Stimulated activated CD8-positive, alpha-beta memory T cell treated with anti-CD3 and anti-CD28 coated beads, Interleukin-7, amount 100 ng/mL, for 4 hours (primary cell): ENCODE measurements at regions not wholly inside any gene's neighbourhood (a gene's known extent, or its start where the extent isn't known, plus 50 kb on each side); places are given as distances from the start of the nearest gene placed in this dataset.

Source experiments
- DNase-seq, 2 donors: peaks; one replicate each; pipeline ENCODE4 v3.0.0-alpha.2; 2020; ENCODE audit warnings: low read depth in 2 of 2

DNA sequence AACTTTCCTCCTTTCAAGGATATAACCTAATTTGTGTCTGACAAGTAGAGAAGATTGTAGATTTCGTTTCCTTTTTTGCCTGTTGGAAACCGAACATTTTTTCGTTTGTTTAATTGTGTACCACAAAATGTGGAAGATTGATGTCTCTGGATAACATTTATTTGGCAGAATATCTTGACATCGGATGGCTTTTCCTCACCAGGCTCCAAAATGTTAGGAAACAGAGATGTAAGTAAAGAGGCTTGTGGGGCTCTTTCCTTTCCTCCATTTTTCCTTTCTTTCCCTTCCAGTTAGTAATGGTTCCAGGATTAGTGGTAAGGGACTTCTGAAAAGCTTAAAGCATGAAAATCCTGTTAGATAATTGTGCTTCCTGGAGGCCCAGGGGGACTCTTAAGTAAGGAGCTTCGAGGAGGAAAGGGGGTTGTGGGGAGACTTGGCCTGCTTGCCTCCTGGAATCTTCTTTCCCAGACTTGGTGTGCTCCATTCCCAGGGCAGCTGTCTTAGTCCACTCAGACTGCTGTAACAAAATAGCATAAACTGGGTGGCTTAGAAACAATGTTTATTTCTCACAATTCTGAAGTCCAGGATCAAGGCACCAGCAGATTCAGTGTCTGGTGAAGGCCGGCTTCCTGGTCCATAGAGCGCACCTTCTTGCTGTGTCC is 243.1 kb upstream of the PWP1 start:
- no peak for DNase-seq

- DNase-seq = no peak
Measured at GRCh38 chr12:107443320-107444090, 242.1 kb upstream of the PWP1 start.

GRCh38 chr12:107444771-107445170 is 240.8 kb upstream of the PWP1 start:
- DNase-seq = no peak

GRCh38 chr12:107446476-107446875 is 239.1 kb upstream of the PWP1 start:
- DNase-seq = no peak

DNA sequence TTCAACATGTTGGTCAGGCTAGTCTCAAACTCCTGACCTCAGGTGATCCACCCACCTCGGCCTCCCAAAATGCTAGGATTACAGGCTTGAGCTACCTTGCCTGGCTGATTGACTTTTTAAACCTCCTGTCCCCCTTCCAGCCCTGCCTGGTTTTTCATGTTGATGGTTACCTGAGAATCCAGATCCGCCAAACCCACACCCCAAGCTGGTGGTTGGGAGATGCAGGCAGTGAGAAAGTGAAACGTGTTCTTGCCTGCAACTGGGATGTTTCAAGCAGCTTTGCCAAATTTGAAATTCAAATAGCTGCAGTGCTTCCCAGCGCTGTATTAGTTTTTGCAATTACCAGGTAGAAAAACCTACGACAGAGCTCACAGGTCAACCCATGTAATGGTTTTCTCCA is 238.3 kb upstream of the PWP1 start:
- no peak for DNase-seq

DNA sequence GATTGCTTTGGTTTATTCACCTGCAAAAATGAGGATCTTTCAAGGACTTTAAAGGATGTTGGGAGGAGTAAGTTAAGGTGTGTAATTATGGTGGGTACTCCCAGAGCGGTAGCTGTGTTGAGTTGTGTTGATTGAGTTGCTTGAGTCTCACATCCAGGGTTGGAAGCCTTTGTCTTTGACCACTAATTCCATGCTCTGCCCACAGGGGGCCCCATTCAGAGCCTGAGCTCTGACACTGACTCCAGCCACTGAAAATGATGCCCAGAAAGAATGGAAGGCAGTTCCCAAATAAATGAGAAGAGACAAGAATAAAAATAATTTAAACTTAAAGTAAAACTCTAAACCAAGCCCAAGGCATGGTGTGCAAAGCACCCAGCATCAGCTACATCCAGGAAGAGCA is 237.4 kb upstream of the PWP1 start:
- DNase-seq = no peak

DNA sequence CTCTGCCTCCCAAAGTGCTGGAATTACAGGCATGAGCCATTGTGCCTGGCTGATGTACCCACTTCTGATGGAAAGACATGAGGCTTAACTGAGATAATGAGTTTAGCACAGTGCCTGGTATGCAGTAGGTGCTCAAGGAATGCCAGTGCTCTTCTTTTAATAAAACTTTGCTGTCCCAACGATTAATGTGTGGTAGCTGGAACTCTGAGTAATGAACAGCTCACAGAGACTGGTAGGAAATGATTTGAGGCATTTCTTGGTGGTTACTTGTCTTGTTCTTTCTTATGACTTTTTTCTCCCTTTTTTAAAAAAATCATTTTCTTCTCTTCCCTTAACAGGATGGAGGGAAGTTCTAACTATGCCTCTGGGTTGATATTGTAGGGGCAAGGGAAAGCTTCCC is 235.7 kb upstream of the PWP1 start:
- no peak for DNase-seq

- no peak for DNase-seq
Measured at GRCh38 chr12:107450541-107450940, 235.1 kb upstream of the PWP1 start.

- no peak for DNase-seq
Measured at GRCh38 chr12:107451246-107451645, 234.4 kb upstream of the PWP1 start.

GRCh38 chr12:107454109-107454830 is 231.3 kb upstream of the PWP1 start:
- no peak for DNase-seq

DNA sequence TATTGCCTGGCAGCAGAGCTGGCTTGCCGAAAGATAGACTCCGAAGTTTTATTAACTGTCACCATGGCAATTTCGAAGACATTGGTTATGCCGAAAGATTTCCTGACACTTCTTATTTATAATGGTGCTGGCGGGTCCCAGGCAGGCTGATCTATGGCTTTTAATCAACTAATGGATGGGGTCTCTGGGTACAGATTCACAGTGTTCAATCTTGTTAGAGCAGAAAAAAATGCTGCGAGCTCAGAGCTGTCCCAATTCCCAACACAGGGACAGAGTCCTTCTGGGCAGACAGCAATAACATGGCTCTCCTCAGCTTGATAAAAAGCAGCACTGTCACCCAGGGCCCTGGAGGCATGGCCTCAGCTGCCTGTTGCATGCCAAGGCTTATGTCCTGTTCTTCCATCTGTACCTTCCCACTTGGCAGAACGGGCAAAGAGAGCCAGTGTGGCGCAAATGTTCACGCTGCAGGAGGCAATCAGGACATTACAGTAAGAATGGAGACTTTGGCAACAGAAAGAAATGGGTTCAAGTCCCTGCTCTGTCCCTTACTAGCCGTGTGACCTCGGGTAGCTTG is 228.2 kb upstream of the PWP1 start:
- no peak for DNase-seq

DNA sequence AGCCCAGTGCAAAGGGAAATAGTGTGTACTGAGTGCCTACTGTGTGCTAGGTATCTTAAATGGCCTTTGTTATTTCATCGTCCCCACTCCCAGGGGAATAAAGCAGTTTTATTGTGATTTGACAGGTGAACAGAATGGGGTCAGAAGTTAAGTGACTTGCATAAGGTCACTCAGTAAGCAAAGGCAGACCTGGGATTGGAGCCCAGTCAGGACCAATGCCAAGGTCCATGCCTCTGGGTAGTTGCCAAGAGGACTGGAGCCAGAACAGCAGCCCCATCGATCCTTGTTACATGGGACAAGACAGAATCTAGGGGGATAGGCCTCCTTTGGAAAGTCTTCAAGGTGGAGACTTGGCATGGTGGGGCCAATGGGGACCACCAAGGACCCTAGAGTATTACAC is 227.4 kb upstream of the PWP1 start:
- no peak for DNase-seq

DNA sequence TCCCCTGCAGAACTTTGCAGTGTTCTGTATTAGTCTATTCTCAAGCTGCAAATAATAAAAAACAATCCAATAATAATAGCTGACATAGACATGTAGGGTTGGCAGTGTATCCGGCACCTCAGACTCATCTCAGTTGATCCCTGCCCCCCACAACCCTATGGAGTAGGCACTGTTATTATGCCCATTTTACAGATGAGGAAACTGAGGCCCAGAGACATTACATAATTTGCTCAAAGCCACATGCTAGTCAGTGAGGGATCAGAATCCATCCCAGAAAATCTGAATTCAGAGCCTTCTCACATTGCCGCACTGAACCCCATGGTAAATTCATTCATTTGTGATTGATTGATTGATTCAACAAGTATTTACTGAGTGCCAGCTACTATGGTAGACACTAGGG is 226.6 kb upstream of the PWP1 start:
- DNase-seq = no peak

DNA sequence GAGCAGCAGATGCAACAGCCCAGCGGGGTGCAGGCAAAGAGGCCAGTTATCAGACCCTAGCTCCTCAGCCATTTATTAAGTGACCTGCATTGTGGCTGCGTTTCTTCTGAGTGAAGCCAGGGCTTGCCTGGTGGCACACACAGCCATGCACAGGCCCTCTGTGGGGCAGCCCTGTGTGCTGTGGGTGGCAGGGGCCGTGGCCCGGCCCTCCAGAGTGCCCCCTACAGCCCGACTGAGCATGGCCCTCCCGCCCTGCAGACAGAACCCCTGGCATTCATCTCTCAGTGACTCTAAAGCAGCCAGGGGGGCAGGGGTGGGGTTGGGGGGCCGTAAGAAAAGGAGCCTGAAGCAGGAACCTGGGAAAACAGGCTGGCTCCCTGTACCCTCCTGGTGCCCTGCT is 226.0 kb upstream of the PWP1 start:
- DNase-seq = no peak

DNA sequence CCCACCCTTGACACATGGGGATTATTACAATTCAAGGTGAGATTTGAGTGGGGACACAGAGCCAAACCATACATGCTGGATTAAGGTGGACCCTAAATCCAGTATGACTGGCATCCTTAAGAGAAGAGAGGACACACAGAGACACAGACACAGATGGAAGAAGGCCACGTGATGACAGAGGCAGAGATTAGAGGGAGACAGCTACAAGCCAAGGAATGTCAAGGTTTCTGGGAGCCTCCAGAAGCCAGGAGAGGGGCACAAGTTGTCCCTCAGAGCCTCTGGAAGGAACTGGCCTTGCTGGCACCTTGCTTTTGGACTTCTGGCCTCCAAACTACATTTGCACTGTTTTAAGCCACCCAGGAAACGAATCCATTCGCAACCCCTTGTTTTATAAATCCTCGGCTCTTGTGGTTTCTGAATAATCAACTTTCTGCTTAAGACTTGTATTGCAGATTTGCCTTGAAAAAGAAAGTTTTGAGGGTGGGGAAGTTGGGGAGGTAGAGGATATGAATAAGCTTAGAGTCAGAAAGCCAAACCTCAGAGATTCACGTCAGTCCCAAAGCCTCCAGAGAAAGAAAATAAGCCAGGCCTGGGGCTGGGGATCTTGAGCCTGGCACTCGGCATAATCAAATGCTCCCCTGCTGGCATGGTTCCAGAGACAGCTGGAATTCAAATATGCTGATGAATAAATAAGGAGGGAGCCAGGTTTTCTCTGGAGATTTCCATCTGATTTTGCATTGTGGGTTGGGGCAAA is 224.2 kb upstream of the PWP1 start:
- DNase-seq = no peak

GRCh38 chr12:107462428-107463332 is 222.9 kb upstream of the PWP1 start:
- no peak for DNase-seq

DNA sequence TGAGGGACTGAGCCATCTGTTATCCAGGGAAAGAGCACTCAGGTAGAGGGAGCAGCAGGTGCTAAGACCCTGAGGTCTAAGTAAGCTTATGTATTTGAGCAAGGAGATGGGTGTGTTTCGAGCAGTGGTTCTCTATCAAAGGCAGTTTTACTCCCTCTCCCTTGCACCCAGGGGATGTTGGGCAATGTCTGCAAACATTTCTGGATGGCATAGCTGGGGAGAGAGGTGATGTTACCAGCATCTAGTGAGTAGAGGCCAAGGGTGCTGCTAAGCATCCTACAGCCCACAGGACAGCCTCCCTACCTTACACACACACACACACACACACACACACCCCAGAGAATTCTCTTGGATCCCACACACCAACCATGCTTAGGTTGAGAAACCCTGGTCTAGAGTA is 221.0 kb upstream of the PWP1 start:
- no peak for DNase-seq

GRCh38 chr12:107465625-107466024 is 220.0 kb upstream of the PWP1 start:
- DNase-seq = no peak

GRCh38 chr12:107467716-107468115 is 217.9 kb upstream of the PWP1 start:
- no peak for DNase-seq

- DNase-seq = no peak
Measured at GRCh38 chr12:107468182-107468581, 217.4 kb upstream of the PWP1 start.

- DNase-seq = no peak
Measured at GRCh38 chr12:107469011-107469410, 216.6 kb upstream of the PWP1 start.
